ENCODE measurements at regions not wholly inside any gene's neighbourhood (a gene's known extent, or its start where the extent isn't known, plus 50 kb on each side); places are given as distances from the start of the nearest gene placed in this dataset.

DNA sequence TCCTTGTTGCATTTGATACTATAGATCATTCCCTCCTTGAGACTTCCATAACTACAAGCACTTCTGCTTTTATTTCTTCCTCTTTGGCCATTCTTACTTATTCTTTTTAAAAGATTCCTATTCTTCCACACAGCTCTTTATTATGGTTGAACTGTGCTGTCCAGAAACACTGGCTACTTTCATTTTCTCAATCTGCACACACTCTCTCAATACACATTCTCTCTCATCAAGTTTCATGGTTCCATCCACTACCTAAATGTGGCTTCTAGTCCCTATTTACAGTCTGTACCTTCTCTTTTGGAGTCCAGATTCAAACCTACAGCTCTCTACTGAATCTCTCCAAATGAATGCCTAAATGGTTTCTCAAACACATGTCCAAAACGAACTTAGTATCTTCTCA, 214.3 kb upstream of the RSPO3 start:
- WGBS, 2 donors = 57 to 59% methylated on average over 1 of the region's 1 CpG
- Histone ChIP-seq H3K27ac (no peak overlapping the region), H3K4me3 (no peak overlapping the region), H3K27me3 (no peaks in the 10 kb centered on the region), H3K36me3 (no peaks in the 10 kb centered on the region), H3K4me1 (no peaks in the 10 kb centered on the region), H3K9me3 (no peaks in the 10 kb centered on the region)
- no peak for DNase-seq
- intact Hi-C loops (cut with DNase I) = no loop called here
- TF ChIP-seq, protein P1, sequence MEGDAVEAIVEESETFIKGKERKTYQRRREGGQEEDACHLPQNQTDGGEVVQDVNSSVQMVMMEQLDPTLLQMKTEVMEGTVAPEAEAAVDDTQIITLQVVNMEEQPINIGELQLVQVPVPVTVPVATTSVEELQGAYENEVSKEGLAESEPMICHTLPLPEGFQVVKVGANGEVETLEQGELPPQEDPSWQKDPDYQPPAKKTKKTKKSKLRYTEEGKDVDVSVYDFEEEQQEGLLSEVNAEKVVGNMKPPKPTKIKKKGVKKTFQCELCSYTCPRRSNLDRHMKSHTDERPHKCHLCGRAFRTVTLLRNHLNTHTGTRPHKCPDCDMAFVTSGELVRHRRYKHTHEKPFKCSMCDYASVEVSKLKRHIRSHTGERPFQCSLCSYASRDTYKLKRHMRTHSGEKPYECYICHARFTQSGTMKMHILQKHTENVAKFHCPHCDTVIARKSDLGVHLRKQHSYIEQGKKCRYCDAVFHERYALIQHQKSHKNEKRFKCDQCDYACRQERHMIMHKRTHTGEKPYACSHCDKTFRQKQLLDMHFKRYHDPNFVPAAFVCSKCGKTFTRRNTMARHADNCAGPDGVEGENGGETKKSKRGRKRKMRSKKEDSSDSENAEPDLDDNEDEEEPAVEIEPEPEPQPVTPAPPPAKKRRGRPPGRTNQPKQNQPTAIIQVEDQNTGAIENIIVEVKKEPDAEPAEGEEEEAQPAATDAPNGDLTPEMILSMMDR (IDR thresholded peaks at IDR 0.05) = no peak
- TF ChIP-seq POLR2A (IDR thresholded peaks at IDR 0.05) = no peak

- intact Hi-C loops (cut with DNase I) = no loop called here
- Histone ChIP-seq H3K4me1 (no peaks in the 10 kb centered on the region), H3K4me3 (no peak overlapping the region), H3K9me3 (no peaks in the 10 kb centered on the region), H3K27me3 (no peaks in the 10 kb centered on the region), H3K27ac (no peak overlapping the region), H3K36me3 (no peaks in the 10 kb centered on the region)
- 49 to 50% methylated on average over 4 of the region's 4 CpGs for WGBS, 2 donors
- TF ChIP-seq, protein P1 (IDR thresholded peaks at IDR 0.05) = no peak
- TF ChIP-seq POLR2A (IDR thresholded peaks at IDR 0.05) = no peak
- no peak for DNase-seq
Observed at GRCh38 chr6:126905917-126906316, 212.6 kb upstream of the RSPO3 start.

DNA sequence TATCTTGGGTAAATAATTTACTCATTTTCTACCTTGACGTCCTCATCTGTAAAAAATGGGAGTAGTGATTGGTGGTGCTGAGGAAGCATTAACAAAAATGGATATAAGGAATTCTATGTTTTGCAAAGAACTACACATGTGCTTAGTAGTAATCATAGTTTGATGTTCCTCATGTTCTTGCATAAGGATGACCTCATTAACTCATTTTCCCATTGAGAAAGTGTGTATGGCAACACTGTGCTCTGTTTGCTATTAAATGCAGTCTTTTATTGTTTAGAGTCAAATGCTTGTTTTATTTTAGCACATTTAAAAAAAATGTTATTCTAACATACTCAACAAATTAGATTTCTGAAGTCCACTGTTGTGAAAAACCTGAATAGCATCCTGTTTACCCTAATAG, 211.2 kb upstream of the RSPO3 start:
- H3K9me3 ChIP-seq = no peaks in the 10 kb centered on the region
- DNase-seq = no peak
- no peak overlapping the region for H3K27ac ChIP-seq
- no peak overlapping the region for H3K4me3 ChIP-seq
- H3K4me1 ChIP-seq = no peaks in the 10 kb centered on the region
- TF ChIP-seq POLR2A (IDR thresholded peaks at IDR 0.05) = no peak
- TF ChIP-seq, protein P1 (IDR thresholded peaks at IDR 0.05) = no peak
- H3K27me3 ChIP-seq = no peaks in the 10 kb centered on the region
- H3K36me3 ChIP-seq = no peaks in the 10 kb centered on the region
- WGBS, 2 donors = 36 to 56% methylated on average over 1 of the region's 1 CpG
- intact Hi-C loops (cut with DNase I) = no loop called here

- no peak for DNase-seq
- 61% methylated on average over 5 of the region's 5 CpGs for WGBS, 2 donors
- TF ChIP-seq POLR2A (IDR thresholded peaks at IDR 0.05) = no peak
- TF ChIP-seq, protein P1 (IDR thresholded peaks at IDR 0.05) = no peak
- H3K4me3 ChIP-seq = no peak overlapping the region
- no peaks in the 10 kb centered on the region for H3K27me3 ChIP-seq
- no peaks in the 10 kb centered on the region for H3K4me1 ChIP-seq
- intact Hi-C loops (cut with DNase I) = no loop called here
- H3K36me3 ChIP-seq = no peaks in the 10 kb centered on the region
- H3K27ac ChIP-seq = no peak overlapping the region
- H3K9me3 ChIP-seq = no peaks in the 10 kb centered on the region
Observed at GRCh38 chr6:126907996-126908395, 210.5 kb upstream of the RSPO3 start.

DNA sequence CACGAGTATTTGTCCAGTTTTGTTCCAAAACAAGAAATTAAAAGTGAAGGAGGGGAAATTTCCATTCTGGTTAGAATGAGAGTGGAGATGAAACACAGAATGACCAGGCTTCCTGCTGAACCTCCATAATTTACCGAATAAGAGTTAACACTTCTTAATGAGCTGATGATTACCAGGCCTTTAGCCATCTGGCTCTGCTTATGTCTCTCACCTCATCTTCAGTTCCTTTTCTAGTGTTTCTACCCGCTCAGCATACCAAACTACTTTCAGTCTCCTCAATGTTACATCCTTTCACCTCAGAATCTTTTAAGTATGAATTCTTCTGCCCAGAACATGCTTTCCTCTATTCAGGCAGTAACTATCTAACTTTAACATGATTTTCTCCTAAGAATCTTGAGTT, 209.0 kb upstream of the RSPO3 start:
- WGBS, 2 donors = 35 to 53% methylated on average over 3 of the region's 3 CpGs

More for the DNA sequence above, 209.0 kb upstream of the RSPO3 start:
- intact Hi-C loops (cut with DNase I) = no loop called here
- H3K4me3 ChIP-seq = no peak overlapping the region
- no peak for DNase-seq
- TF ChIP-seq, protein P1 (IDR thresholded peaks at IDR 0.05) = no peak
- no peak for TF ChIP-seq POLR2A (IDR thresholded peaks at IDR 0.05)
- H3K4me1 ChIP-seq = no peaks in the 10 kb centered on the region
- no peaks in the 10 kb centered on the region for H3K36me3 ChIP-seq
- no peaks in the 10 kb centered on the region for H3K9me3 ChIP-seq
- H3K27ac ChIP-seq = no peak overlapping the region
- H3K27me3 ChIP-seq = no peaks in the 10 kb centered on the region

All from esophagus squamous epithelium (tissue), 5 donors.